ENCODE measurements at regions not wholly inside any gene's neighbourhood (a gene's known extent, or its start where the extent isn't known, plus 50 kb on each side); places are given as distances from the start of the nearest gene placed in this dataset.

DNA sequence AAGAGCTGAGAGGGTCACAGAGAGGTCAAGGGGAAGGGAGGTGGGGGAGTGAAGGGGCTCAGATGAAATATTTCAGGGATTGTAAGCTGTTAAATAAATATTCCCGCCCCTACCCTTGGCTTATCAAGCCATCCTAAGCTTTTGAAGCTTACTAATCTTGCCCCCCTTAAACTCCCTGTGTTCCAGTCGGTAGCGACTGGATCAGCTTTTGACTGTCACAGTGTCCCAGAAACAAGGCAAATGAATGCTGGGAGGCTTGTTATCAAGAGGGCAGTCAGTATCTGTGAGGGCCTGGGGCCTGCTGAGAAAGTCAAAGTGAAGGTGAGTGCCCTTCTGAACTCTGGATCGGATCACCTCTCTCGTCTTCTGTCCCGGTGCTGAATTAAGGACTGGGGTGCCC lies 128.1 kb downstream of the DACT1 start:
- no peak for TF ChIP-seq CTCF (IDR thresholded peaks at IDR 0.05; ENCODE audit: control extremely low read depth in 1 of 3, insufficient read depth in 1 of 3, low read depth in 1 of 3, low read length in 3 of 3)
- no peak for TF ChIP-seq TAF1 (IDR thresholded peaks at IDR 0.05; ENCODE audit: low read depth, low read length)
- TF ChIP-seq HDAC6 (IDR thresholded peaks at IDR 0.05; ENCODE audit: low read depth, low read length) = no peak
- TF ChIP-seq GTF2F1 (IDR thresholded peaks at IDR 0.05; ENCODE audit: borderline replicate concordance, low read depth, low read length) = no peak
